ENCODE measurements at regions not wholly inside any gene's neighbourhood (a gene's known extent, or its start where the extent isn't known, plus 50 kb on each side); places are given as distances from the start of the nearest gene placed in this dataset.

DNA sequence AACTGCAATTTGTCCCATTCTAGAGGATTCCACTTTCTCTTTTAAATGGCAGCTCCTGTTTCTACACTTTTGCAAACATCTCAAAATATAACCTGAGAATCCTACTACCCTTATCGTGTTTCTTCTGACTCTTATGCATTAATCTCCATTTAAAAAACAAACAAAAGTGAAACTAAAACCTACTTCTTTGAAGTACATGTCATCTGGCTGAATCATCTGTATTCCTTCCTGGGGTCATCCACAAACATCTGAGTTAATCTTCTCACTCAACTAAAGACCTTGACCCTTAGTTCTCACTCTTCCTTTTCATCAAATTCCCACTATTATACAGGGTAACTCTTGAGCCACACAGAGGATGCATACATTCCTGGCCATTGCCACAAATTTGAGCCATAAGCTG lies 584.8 kb downstream of the PPARGC1A start:
- WGBS, 4 donors: 8 to 52% (median 29%) methylated on average over 1 of the region's 1 CpG
- no peak for DNase-seq
- Histone ChIP-seq H3K27me3 (no peaks in the 10 kb centered on the region), H3K36me3 (replicated peaks in 1 of 2) (no peaks in the 10 kb centered on the region), H3K4me1 (replicated peaks in 1 of 2) (no peaks in the 10 kb centered on the region), H3K9me3 (replicated peaks in 1 of 3) (no peaks in the 10 kb centered on the region), H3K4me3 (peak overlapping the region in 1 of 4 donors; percentile 26), H3K27ac (no peak overlapping the region)
- no peak for TF ChIP-seq CTCF (IDR thresholded peaks at IDR 0.05)
- TF ChIP-seq POLR2A (IDR thresholded peaks at IDR 0.05): no peak
- intact Hi-C loops (cut with DNase I): no loop called here

- Histone ChIP-seq H3K27me3 (no peaks in the 10 kb centered on the region), H3K36me3 (replicated peaks in 1 of 2) (no peaks in the 10 kb centered on the region), H3K27ac (no peak overlapping the region), H3K9me3 (replicated peaks in 1 of 3) (no peaks in the 10 kb centered on the region), H3K4me3 (no peak overlapping the region), H3K4me1 (replicated peaks in 1 of 2) (no peaks in the 10 kb centered on the region)
- DNase-seq: no peak
- TF ChIP-seq CTCF (IDR thresholded peaks at IDR 0.05): no peak
- TF ChIP-seq POLR2A (IDR thresholded peaks at IDR 0.05): no peak
- intact Hi-C loops (cut with DNase I): no loop called here
- WGBS, 4 donors: 71 to 93% (median 85%) methylated on average over 1 of the region's 1 CpG
Measured at GRCh38 chr4:23298371-23298770, 591.5 kb downstream of the PPARGC1A start.

- H3K36me3 ChIP-seq (replicated peaks in 1 of 2): no peaks in the 10 kb centered on the region
- intact Hi-C loops (cut with DNase I): no loop called here
- H3K27ac ChIP-seq: no peak overlapping the region
- no peaks in the 10 kb centered on the region for H3K27me3 ChIP-seq
- DNase-seq: no peak
- no peaks in the 10 kb centered on the region for H3K9me3 ChIP-seq (replicated peaks in 1 of 3)
- no peak overlapping the region for H3K4me3 ChIP-seq
- no peaks in the 10 kb centered on the region for H3K4me1 ChIP-seq (replicated peaks in 1 of 2)
- no peak for TF ChIP-seq CTCF (IDR thresholded peaks at IDR 0.05)
- no peak for TF ChIP-seq POLR2A (IDR thresholded peaks at IDR 0.05)
- WGBS, 4 donors: 88 to 93% (median 89%) methylated on average over 4 of the region's 4 CpGs
Measured at GRCh38 chr4:23297327-23297726, 592.5 kb downstream of the PPARGC1A start.

DNA sequence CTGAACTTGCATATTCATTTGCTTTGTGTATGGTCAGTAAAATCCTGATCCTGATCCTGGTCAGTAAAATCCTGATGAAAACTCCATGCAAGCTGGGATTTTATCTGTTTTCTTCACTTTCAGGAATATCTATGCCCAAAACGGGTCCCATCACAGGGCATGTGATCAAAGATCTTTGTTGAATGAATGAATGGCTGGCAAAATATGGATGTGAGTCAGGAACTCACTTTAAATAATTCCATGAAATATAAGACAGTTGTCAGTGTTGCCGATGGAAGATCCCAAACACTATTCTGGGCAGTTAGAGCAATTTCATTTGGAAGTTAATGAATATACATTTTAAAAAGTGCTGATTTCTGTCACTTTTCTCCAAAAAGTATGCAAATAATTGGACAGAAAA lies 598.4 kb downstream of the GBA3 start:
- Histone ChIP-seq H3K27ac (no peak overlapping the region), H3K4me3 (no peak overlapping the region), H3K27me3 (no peaks in the 10 kb centered on the region), H3K9me3 (replicated peaks in 1 of 3) (no peaks in the 10 kb centered on the region), H3K4me1 (replicated peaks in 1 of 2) (no peaks in the 10 kb centered on the region), H3K36me3 (replicated peaks in 1 of 2) (no peaks in the 10 kb centered on the region)
- no peak for DNase-seq
- TF ChIP-seq POLR2A (IDR thresholded peaks at IDR 0.05) (no peak), CTCF (IDR thresholded peaks at IDR 0.05) (no peak)
- intact Hi-C loops (cut with DNase I): no loop called here
- WGBS, 4 donors: 77 to 85% (median 82%) methylated on average over 2 of the region's 2 CpGs
